Transverse colon (tissue), 3 donors: ENCODE measurements at regions not wholly inside any gene's neighbourhood (a gene's known extent, or its start where the extent isn't known, plus 50 kb on each side); places are given as distances from the start of the nearest gene placed in this dataset.

ENCODE experiments used
- EP300 ChIP-seq: sonication (generic); formaldehyde crosslinking; IDR thresholded peaks from one replicate; pipeline ENCODE4 v1.6.1; 2017; ENCODE audit warnings: antibody characterized with exemption, low read depth
- TF ChIP-seq, protein P1 (sequence below), 5 experiments: fragments of 200-600 bp in 3 of 5; fragments of 450-650 bp in 2 of 5; sonication (generic) in 3 of 5; IDR thresholded peaks; 1 replicate in 2 of 5; 2 replicates in 3 of 5; pipeline ENCODE4 v1.5.1; 2016 to 2017; ENCODE audit warnings: antibody characterized with exemption in 5 of 5, inconsistent platforms in 3 of 5, mild to moderate bottlenecking in 2 of 5, moderate library complexity in 1 of 5

DNA sequence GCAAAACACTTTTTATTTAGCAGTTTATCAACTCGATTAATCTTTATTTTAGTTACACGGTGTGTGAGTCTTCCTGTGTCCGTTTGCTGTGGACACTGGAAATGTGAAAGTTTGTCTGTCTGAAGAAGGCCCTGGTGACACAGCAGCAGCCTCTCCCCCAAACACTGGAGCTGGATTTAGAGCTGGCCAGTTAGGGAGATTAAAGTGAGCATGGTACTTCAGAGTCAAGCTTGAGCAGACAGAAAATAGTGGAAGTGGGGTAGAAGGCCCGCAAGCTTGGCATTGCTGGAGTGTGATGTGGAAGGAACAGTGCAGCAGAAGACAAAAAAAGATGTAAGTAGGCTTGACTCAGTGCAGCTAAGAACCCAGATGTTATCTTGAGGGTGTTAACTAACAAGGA is 85.9 kb downstream of the POM121L12 start:
- TF ChIP-seq EP300: no peak
- TF ChIP-seq, protein P1, sequence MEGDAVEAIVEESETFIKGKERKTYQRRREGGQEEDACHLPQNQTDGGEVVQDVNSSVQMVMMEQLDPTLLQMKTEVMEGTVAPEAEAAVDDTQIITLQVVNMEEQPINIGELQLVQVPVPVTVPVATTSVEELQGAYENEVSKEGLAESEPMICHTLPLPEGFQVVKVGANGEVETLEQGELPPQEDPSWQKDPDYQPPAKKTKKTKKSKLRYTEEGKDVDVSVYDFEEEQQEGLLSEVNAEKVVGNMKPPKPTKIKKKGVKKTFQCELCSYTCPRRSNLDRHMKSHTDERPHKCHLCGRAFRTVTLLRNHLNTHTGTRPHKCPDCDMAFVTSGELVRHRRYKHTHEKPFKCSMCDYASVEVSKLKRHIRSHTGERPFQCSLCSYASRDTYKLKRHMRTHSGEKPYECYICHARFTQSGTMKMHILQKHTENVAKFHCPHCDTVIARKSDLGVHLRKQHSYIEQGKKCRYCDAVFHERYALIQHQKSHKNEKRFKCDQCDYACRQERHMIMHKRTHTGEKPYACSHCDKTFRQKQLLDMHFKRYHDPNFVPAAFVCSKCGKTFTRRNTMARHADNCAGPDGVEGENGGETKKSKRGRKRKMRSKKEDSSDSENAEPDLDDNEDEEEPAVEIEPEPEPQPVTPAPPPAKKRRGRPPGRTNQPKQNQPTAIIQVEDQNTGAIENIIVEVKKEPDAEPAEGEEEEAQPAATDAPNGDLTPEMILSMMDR (IDR thresholded peaks at IDR 0.05): no peak
